Osteocyte (in vitro differentiated cells): ENCODE measurements at regions not wholly inside any gene's neighbourhood (a gene's known extent, or its start where the extent isn't known, plus 50 kb on each side); places are given as distances from the start of the nearest gene placed in this dataset.

Source experiments
- DNase-seq: peaks from one replicate; pipeline ENCODE4 v3.0.0; 2021; ENCODE audit warnings: mixed read lengths; ENCODE audit not compliant: unreplicated experiment; ENCODE audit errors: extremely low spot score
- H3K27ac Mint-ChIP-seq: one replicate; pipeline ENCODE4 v1.8.0; 2021; ENCODE audit warnings: mild to moderate bottlenecking, mixed read lengths; ENCODE audit not compliant: unreplicated experiment
- H3K27me3 Mint-ChIP-seq: one replicate; pipeline ENCODE4 v1.8.0; 2021; ENCODE audit warnings: mixed read lengths; ENCODE audit not compliant: unreplicated experiment
- H3K36me3 Mint-ChIP-seq: one replicate; pipeline ENCODE4 v1.8.0; 2021; ENCODE audit warnings: mixed read lengths; ENCODE audit not compliant: unreplicated experiment
- H3K4me1 Mint-ChIP-seq: one replicate; pipeline ENCODE4 v1.8.0; 2021; ENCODE audit warnings: mixed read lengths; ENCODE audit not compliant: unreplicated experiment
- H3K4me3 Mint-ChIP-seq: one replicate; pipeline ENCODE4 v1.8.0; 2021; ENCODE audit warnings: mild to moderate bottlenecking, moderate library complexity, mixed read lengths; ENCODE audit not compliant: unreplicated experiment
- H3K9me3 Mint-ChIP-seq: one replicate; pipeline ENCODE4 v1.8.0; 2021; ENCODE audit warnings: mixed read lengths; ENCODE audit not compliant: unreplicated experiment
- TF ChIP-seq, protein P1 (sequence below): fragments of 200-600 bp; sonication (generic); IDR thresholded peaks from 2 replicates; pipeline ENCODE4 v1.5.0; 2021; ENCODE audit warnings: antibody characterized with exemption, mild to moderate bottlenecking, moderate library complexity

DNA sequence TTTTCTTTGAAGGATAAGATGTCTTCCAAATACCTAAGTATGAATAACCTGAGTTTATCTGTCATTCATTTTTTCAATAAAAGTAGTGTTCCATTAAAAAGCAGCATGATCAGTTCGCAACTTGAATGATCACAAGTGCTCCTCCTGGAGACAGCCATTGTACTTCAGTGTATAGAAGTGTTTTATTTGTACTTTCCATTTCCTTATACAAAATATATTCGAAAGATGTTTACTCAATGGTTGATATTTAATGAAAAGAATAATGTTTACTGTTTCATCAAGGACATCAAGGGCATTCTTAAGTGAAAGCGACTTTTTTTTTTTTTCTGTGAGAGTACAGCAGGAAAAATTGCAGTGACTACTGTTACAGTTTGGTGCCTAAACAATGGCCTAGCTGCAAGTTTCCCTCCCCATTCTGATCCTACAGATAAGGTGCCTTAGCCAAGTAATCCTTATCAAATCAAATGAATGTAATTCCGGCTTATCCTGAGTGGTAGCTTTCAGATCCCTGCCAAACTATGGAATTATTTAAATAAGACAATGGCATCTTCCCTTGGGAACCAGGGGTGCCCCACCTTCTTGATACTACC is 69.0 kb upstream of the IL15 start:
- peaks cover 53% of the 10 kb centered on the region for H3K4me1 Mint-ChIP-seq
- DNase-seq, result no peak
- H3K27ac Mint-ChIP-seq, result no peak overlapping the region
- H3K4me3 Mint-ChIP-seq, result no peak overlapping the region
- peaks cover 6% of the 10 kb centered on the region for H3K9me3 Mint-ChIP-seq
- no peaks in the 10 kb centered on the region for H3K27me3 Mint-ChIP-seq
- no peaks in the 10 kb centered on the region for H3K36me3 Mint-ChIP-seq
- TF ChIP-seq, protein P1, sequence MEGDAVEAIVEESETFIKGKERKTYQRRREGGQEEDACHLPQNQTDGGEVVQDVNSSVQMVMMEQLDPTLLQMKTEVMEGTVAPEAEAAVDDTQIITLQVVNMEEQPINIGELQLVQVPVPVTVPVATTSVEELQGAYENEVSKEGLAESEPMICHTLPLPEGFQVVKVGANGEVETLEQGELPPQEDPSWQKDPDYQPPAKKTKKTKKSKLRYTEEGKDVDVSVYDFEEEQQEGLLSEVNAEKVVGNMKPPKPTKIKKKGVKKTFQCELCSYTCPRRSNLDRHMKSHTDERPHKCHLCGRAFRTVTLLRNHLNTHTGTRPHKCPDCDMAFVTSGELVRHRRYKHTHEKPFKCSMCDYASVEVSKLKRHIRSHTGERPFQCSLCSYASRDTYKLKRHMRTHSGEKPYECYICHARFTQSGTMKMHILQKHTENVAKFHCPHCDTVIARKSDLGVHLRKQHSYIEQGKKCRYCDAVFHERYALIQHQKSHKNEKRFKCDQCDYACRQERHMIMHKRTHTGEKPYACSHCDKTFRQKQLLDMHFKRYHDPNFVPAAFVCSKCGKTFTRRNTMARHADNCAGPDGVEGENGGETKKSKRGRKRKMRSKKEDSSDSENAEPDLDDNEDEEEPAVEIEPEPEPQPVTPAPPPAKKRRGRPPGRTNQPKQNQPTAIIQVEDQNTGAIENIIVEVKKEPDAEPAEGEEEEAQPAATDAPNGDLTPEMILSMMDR, result no peak

DNA sequence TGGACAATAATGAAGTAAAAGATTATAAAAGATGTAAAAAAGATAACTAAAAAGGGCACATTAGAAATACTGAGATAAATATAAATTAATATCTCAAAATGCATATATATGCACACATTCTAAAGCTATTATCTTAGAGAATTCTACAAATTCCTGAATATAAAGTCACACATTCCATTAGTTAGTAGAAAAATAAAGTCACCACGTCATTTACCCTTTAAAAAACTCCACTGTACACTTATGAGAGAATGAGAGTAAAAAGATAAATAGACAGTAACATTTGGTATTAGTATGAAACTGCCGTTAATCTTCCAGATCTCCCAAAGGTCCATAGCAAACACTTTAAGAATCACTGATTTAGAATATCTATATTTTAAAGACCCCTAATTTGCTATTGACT is 67.2 kb upstream of the IL15 start:
- Mint-ChIP-seq H3K27ac (peak overlapping the region; percentile 77), H3K36me3 (no peaks in the 10 kb centered on the region), H3K4me1 (peaks cover 46% of the 10 kb centered on the region), H3K27me3 (no peaks in the 10 kb centered on the region), H3K4me3 (no peak overlapping the region), H3K9me3 (no peaks in the 10 kb centered on the region)
- DNase-seq, result no peak
- TF ChIP-seq, protein P1, result no peak

DNA sequence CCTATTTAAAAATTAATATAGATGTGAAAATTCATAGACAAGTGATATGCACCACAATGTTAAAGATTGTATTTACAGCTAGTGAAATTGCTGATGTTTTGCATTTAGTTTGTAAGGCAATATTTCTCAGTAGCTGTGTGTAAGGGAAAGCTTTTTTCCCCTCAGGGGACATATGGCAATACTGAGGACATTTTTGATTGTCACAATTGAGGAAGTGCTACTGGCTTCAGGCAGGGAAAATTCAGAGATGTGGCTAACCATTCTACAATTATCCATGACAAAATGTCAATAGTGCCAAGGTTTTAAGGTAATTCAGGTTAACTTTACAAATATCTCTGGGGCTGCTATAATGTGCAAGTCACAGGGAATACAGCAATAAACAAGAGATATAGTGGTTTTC is 66.1 kb upstream of the IL15 start:
- DNase-seq, result no peak
- TF ChIP-seq, protein P1, result no peak
- Mint-ChIP-seq H3K27me3 (no peaks in the 10 kb centered on the region), H3K9me3 (no peaks in the 10 kb centered on the region), H3K4me3 (no peak overlapping the region), H3K4me1 (peaks cover 40% of the 10 kb centered on the region), H3K36me3 (no peaks in the 10 kb centered on the region), H3K27ac (no peak overlapping the region)

DNA sequence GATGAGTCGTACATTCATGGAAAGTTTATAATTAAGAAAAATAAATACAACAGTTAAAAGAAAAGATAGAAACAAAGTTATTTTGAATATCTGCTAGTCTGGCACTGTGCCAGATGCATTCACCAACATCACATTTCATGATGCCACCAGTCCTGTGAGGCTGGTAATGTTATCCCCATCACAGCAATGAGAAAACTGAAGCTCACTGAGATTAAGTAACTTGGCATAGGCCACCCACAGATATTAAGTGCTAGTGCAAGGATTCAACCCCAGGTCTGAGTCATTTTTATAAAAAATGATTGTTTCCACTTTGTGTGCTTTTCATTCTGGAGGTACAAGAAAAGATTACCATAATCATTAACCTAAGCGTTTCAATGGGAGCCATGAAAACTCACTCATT is 65.0 kb upstream of the IL15 start:
- no peak for DNase-seq
- Mint-ChIP-seq H3K4me3 (no peak overlapping the region), H3K4me1 (peaks cover 36% of the 10 kb centered on the region), H3K27ac (peak overlapping the region; percentile 44), H3K9me3 (no peaks in the 10 kb centered on the region), H3K27me3 (no peaks in the 10 kb centered on the region), H3K36me3 (no peaks in the 10 kb centered on the region)
- TF ChIP-seq, protein P1, result no peak

DNA sequence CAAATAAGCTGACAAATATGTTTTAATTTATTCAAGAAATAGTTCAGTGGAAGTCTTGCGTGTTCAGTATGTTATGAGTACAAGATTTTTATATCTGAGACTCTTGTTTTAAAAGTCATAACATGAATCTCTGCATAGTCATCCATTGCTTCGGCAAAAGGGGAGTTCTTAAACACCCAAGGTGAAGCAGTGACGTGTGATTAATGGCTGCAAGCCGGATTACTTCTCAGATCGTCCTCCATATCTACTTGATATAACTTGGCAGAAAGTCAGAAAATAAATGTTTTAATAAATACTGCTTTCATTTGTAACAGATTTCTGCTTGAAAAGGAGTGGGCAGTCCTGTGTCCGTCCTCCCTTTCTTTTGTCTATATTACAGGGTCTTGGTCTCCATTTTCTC is 64.6 kb upstream of the IL15 start:
- no peak for DNase-seq
- Mint-ChIP-seq H3K4me1 (peaks cover 36% of the 10 kb centered on the region), H3K4me3 (no peak overlapping the region), H3K27ac (peak overlapping the region; percentile 44), H3K27me3 (no peaks in the 10 kb centered on the region), H3K9me3 (no peaks in the 10 kb centered on the region), H3K36me3 (no peaks in the 10 kb centered on the region)
- TF ChIP-seq, protein P1, result no peak
